ENCODE measurements at regions not wholly inside any gene's neighbourhood (a gene's known extent, or its start where the extent isn't known, plus 50 kb on each side); places are given as distances from the start of the nearest gene placed in this dataset.

- no peak for TF ChIP-seq CTCF (IDR thresholded peaks at IDR 0.05)
- TF ChIP-seq POLR2AphosphoS5 (IDR thresholded peaks at IDR 0.05), result no peak
These were observed 95.7 kb upstream of the SIM2 start for GRCh38 chr21:36603221-36603620.
